IPS-NIHi7 (cell line): ENCODE measurements at regions not wholly inside any gene's neighbourhood (a gene's known extent, or its start where the extent isn't known, plus 50 kb on each side); places are given as distances from the start of the nearest gene placed in this dataset.
"Not testable (repeated sequence)": the region's sequence is repeated elsewhere in the genome, so short reads cannot be mapped to it uniquely, and the experiment has no call there.

ENCODE experiments used
- DNase-seq: peaks from one replicate; pipeline ENCODE4 v3.0.0; 2012; ENCODE audit warnings: mixed read lengths; ENCODE audit errors: extremely low spot score

- DNase-seq: no peak
Observed at GRCh38 chr20:17873410-17874270, 95.0 kb downstream of the SNX5 start.

- DNase-seq: no peak
Observed at GRCh38 chr20:17872959-17873358, 95.6 kb downstream of the SNX5 start.

DNA sequence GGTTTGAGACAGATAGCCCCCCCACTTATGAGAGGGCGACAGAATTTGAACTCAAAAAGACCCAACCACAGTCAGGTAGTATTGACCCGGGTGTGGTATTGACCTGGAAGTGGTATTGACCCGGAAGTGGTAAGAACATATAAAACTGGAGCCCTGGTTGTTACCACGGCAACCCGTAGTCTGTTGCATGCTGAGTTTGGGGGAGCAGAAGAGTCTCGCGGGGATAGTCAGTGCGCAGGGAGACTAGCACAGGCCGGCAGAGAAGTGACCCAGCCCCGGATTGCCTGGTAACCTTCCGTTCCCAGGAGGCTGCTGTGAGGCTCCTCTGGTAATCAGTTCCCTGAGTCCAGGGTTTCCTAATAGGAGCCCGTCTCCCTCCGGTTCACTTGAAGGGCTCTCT lies 96.2 kb downstream of the SNX5 start:
- no peak for DNase-seq

GRCh38 chr20:17871886-17872285 lies 96.7 kb downstream of the SNX5 start:
- DNase-seq: no peak

DNA sequence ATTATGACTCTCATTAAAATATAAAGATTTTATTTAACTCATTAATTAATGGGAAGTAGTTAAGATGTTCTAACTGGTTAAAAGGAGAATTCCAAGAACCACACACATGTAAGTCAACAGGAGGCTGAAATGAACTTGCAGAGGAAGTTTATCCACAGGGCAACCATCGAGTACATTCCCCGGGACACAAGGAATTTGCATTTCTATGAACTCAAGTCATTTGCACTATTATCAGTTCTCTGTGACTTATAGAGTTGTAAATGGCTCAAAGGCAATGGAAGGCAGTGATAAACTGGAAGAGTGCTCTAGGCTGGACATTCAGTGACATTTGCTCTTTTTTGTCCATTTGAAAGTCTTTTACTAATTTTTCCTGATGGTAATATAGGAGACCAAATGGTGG lies 97.4 kb downstream of the SNX5 start:
- DNase-seq: peak; percentile 50

- no peak for DNase-seq
Observed at GRCh38 chr20:17870086-17870740, 98.4 kb downstream of the SNX5 start.

DNA sequence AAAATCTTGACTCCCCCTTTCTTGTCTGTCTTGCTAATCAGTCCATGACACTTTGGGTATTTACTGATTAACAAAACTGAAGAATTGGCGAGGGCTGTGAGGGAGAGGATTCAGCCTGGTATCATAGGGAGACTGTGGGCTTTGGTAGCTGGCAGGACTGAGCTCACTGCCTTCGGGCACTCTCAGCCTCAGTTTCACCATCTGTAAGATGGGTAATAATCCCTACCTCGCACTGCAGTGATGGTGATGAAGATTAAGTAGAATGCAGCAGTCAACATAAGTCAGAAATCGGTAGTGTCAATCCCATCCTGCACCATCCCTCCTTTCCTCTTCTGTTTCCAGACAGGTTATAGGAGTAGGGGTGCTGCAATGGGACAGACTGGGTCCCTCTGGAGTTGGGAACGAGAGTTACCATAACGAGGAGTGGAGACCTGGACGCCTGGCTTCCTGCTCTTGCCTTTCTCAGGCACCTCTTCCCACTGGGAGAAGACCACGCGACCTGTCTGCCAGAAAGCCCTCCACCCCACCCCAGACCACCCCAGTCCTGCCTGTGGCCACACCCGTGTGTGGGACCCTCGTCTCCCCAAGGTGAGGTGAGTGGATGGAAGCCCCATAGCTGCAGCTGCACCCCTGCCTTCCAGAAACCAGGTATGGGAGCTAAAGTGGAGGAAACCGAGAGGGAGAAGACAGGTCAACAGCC lies 99.1 kb downstream of the SNX5 start:
- DNase-seq: no peak

DNA sequence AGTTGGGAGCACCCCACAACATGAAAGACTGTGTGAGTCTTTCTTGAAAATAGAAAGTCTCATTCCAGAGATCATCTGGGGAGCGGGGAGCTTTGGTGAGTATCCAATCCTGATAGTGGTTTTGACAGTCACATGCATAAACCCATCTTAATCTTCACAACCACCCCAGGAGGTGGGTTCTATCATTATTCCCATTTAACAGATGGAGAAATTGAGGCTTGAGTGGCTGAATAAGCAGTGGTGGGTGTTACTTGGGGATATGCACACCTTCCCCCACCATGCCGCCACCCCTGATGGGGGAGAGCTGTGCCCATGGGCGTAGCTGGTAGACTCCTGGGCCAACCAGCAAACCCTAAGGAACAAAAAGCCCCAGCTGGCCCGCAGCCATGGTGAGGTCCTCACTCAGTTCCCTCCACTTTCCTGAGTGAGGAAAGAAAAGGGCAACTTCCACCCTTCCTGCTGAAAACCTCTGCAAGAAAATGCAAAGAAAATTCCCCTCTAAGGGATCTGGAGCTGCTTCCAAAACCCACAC lies 99.8 kb downstream of the SNX5 start:
- DNase-seq: no peak

DNA sequence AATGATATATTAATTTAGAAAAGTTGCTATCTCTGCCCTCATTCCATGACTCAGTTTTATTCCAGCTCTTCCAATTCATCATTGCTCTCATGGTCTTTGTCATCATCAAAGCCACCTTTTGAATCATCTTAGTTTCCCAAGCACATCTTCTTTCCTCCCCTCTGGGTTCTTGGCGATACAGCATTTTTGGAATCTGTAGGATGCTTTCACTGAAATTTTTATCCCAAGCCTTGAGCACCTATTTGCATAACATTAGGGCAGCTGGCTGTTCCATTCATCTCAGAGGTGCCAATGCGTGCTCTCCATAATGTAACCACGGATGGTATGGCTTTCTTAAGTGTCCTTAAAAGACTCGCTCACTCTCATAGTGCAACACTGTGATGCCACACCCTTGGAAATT lies 100.4 kb downstream of the SNX5 start:
- no peak for DNase-seq

GRCh38 chr20:17867131-17867925 lies 101.3 kb downstream of the SNX5 start:
- no peak for DNase-seq

- DNase-seq: no peak
Observed at GRCh38 chr20:17866234-17867001, 102.2 kb downstream of the SNX5 start.

DNA sequence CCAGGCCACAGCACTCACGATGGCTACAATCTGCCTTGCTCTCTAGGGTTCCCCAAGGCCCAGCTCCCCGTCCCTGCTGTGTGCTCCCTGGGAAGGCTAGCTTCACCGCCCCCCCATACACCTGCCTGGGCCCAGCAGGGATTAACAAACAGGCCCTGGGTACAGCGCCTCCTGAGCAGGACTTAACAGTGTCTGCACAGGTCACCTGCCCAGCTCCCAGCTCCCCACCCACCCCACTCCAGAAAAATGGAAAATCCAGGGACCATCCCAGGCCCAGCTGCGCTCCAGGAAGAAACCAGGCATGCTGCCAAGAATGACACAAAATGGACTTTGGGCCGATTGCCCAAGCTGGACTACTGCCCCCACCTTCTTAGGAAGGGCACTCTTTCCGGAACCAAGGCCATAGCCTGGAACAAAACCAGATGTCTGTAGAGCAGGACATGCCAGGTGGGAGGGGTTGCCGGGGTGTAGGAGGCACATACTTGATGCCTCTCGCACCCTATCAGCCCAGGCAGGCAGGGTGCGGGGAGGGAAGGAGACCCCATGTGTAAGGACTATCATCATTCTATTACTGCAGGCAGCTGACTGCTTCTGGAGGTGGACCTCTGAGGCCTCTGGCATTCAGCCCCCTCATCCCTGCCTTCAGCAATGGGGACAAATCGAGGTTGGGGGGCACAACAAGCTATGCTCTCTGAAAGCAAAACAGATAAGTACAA lies 104.9 kb downstream of the SNX5 start:
- no peak for DNase-seq

DNA sequence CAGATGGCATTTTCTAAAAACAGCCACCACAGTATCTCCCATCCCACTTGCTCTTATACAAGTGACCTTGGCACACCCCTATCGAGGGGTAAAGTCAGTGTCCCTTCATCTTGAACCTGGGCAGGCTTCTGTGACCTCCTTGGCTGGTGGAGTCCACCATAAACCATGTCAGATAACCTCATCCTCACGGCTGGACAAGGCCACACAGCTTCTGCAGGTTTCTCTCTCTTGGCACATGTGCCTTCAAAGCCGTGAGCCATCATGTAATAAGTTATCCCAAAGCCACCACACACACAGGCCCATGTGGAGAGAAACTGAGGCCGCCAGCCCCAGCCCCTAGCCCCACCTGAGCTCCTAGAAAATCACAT lies 105.4 kb downstream of the SNX5 start:
- DNase-seq: no peak

- no peak for DNase-seq
Observed at GRCh38 chr20:17862171-17862570, 106.4 kb downstream of the SNX5 start.

DNA sequence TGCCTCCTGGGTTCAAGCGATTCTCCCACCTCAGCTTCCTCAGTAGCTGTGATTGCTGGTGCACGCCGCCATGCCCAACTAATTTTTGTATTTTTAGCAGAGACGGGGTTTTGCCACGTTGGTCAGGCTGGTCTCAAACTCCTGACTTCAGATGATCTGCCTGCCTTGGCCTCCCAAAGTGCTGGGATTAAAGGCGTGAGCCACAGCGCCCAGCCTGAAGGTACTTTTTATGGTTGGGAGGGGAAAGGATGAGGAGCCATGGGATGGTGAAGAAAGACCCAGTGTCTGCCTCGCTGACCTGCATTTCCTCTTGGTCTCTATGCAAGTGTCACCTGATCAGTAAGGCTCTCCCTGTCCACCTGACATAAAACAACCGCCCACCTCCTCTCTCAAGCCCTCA lies 107.0 kb downstream of the SNX5 start:
- DNase-seq: not testable (repeated sequence)

- DNase-seq: no peak
Observed at GRCh38 chr20:17860301-17861197, 108.0 kb downstream of the SNX5 start.

GRCh38 chr20:17859616-17860232 lies 108.9 kb downstream of the SNX5 start:
- peak; percentile 63 for DNase-seq

DNA sequence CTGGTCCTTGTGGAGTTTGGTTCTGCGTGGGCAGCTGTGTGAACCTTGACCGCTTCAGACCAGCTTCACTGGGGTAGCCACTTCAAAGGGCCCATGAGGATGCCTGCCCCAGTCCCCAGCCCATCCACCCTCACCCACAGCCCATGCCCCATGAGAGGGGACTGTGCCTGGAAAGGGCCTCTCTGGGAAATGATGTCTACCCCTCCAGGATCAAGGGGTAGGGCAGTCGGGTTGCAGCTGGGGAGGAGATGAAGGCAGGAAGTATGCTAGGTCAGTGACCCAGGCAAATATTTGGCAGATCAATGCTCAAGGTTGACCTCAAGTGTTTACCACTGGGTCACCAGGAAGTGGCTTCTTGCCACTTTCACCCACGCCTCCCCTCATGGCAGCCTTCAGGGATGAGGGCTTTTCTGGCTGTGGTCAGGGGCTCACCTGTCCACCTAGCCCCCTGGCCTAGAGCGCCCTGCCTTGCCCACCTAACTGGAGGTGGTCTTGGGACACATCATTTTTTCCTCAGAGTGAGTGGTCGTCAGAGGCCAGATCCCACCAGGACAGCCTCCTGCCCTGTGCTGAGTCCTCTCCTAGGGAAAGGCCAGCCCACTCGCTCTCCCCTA lies 109.5 kb downstream of the SNX5 start:
- no peak for DNase-seq
